Fibroblast of lung (primary cell): ENCODE measurements at regions not wholly inside any gene's neighbourhood (a gene's known extent, or its start where the extent isn't known, plus 50 kb on each side); places are given as distances from the start of the nearest gene placed in this dataset.
A peak's percentile ranks its signal among the peaks of the same experiment; 100 is the strongest.

Experiments
- DNase-seq, 2 donors: peaks; one replicate each; pipeline versions ENCODE4 v3.0.0 to v3.0.0-alpha.2; 2010; ENCODE audit warnings: low read depth in 2 of 2
- H2AFZ ChIP-seq: 2 replicates; pipeline ENCODE4 v1.5.1; 2012; ENCODE audit warnings: low read length, control low read depth, inconsistent platforms
- H3K27ac ChIP-seq: 2 replicates; pipeline ENCODE4 v1.5.1; 2011; ENCODE audit warnings: low read length, control low read depth; ENCODE audit not compliant: insufficient read depth
- H3K27me3 ChIP-seq: 2 replicates; pipeline ENCODE4 v1.5.1; 2011; ENCODE audit warnings: mild to moderate bottlenecking, low read length; ENCODE audit not compliant: control insufficient read depth, insufficient read depth
- H3K36me3 ChIP-seq: 2 replicates; pipeline ENCODE4 v1.5.1; 2011; ENCODE audit warnings: low read length; ENCODE audit not compliant: control insufficient read depth, insufficient read depth
- H3K4me1 ChIP-seq: 2 replicates; pipeline ENCODE4 v1.5.1; 2011; ENCODE audit warnings: low read length; ENCODE audit not compliant: control insufficient read depth, insufficient read depth; ENCODE audit errors: extremely low read depth
- H3K4me2 ChIP-seq: 2 replicates; pipeline ENCODE4 v1.5.1; 2011; ENCODE audit warnings: low read length, control low read depth; ENCODE audit not compliant: insufficient read depth; ENCODE audit errors: extremely low read depth
- H3K4me3 ChIP-seq, 4 experiments: fragments of 200-600 bp in 1 of 4; sonication (generic) in 1 of 4; replicated peaks in 1 of 4; 2 replicates each; pipeline ENCODE4 v1.5.1; 2011 to 2016; ENCODE audit warnings: low read length in 4 of 4, low read depth in 3 of 4, mild to moderate bottlenecking in 3 of 4, control low read depth in 2 of 4, inconsistent platforms in 1 of 4, mixed read lengths in 1 of 4; ENCODE audit not compliant: insufficient read depth in 1 of 4; ENCODE audit errors: control extremely low read depth in 1 of 4
- H3K79me2 ChIP-seq: 2 replicates; pipeline ENCODE4 v1.5.1; 2012; ENCODE audit warnings: mild to moderate bottlenecking, low read length, inconsistent platforms; ENCODE audit not compliant: control insufficient read depth, insufficient read depth
- H3K9ac ChIP-seq: 2 replicates; pipeline ENCODE4 v1.5.1; 2011; ENCODE audit warnings: mild to moderate bottlenecking, low read length, control low read depth; ENCODE audit not compliant: insufficient read depth
- H3K9me3 ChIP-seq: 2 replicates; pipeline ENCODE4 v1.5.1; 2012; ENCODE audit warnings: low read depth, low read length; ENCODE audit not compliant: control insufficient read depth, insufficient read depth
- H4K20me1 ChIP-seq: 2 replicates; pipeline ENCODE4 v1.5.1; 2011; ENCODE audit warnings: low read length; ENCODE audit not compliant: control insufficient read depth, insufficient read depth; ENCODE audit errors: extremely low read depth
- CTCF ChIP-seq, 2 donors: IDR thresholded peaks in 1 of 2; conservative IDR thresholded peaks in 1 of 2; 1 replicate in 1 of 2; 2 replicates in 1 of 2; pipeline ENCODE4 v1.5.1; 2011 to 2012; ENCODE audit warnings: low read length in 2 of 2, control low read depth in 1 of 2, inconsistent platforms in 1 of 2, low read depth in 1 of 2, mild to moderate bottlenecking in 1 of 2
- EZH2 ChIP-seq: IDR thresholded peaks from 2 replicates; pipeline ENCODE4 v1.5.1; 2012; ENCODE audit warnings: low read length, control low read depth, mild to moderate bottlenecking; ENCODE audit errors: missing control alignments

GRCh38 chr7:423312-424260, 96.1 kb downstream of the PDGFA start:
- H3K27me3 ChIP-seq: peaks cover 7% of the 10 kb centered on the region
- no peak overlapping the region for H3K4me3 ChIP-seq
- no peak for DNase-seq
- H3K79me2 ChIP-seq: no peaks in the 10 kb centered on the region
- H3K27ac ChIP-seq: no peak overlapping the region
- H3K9ac ChIP-seq: no peak overlapping the region
- no peaks in the 10 kb centered on the region for H3K4me1 ChIP-seq
- TF ChIP-seq CTCF (conservative IDR thresholded peaks at IDR 0.05 in 1 of 2, IDR thresholded peaks at IDR 0.05 in 1 of 2; ENCODE audit: low read depth in 1 of 2, low read length in 2 of 2): no peak
- TF ChIP-seq EZH2: no peak
- H4K20me1 ChIP-seq: no peaks in the 10 kb centered on the region
- no peaks in the 10 kb centered on the region for H3K36me3 ChIP-seq
- H3K4me2 ChIP-seq: no peak overlapping the region
- no peak overlapping the region for H2AFZ ChIP-seq
- H3K9me3 ChIP-seq: no peaks in the 10 kb centered on the region

DNA sequence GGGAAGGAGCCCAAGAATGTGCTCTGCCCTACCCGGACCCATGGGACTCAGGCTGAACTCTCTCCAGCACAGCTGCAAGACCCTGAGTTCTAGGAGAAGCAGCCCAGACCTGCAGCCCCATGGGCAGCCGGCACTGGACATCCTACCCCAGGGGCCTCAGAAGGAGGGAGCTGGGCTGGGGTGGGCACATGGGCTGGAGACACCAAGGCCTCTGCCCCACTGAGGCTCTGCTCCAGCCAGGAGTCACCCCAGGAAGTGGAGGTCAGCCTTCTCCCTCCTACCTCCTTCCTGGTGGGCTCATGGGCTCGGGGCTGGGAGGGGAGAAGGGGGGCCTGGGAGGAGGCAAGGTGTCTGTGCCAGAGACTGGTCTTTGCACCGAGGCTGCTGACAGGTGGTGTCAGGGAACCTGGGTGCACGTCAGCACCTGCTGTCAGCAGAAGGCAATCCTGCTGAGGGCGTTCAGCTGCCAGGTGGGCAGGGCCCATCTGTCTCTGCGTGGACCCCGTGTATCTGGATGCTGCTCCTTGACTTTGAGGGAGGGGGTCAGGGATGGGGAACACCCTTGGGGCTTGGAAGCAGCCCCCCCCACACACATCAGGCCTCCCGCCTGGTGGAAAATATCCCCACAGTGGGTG, 95.2 kb downstream of the PDGFA start:
- Histone ChIP-seq H2AFZ (no peak overlapping the region), H3K4me1 (no peaks in the 10 kb centered on the region), H3K27me3 (peaks cover 7% of the 10 kb centered on the region), H3K27ac (no peak overlapping the region), H3K79me2 (no peaks in the 10 kb centered on the region), H3K4me3 (no peak overlapping the region), H3K9ac (no peak overlapping the region), H3K36me3 (no peaks in the 10 kb centered on the region), H4K20me1 (no peaks in the 10 kb centered on the region), H3K4me2 (no peak overlapping the region), H3K9me3 (no peaks in the 10 kb centered on the region)
- no peak for TF ChIP-seq CTCF (conservative IDR thresholded peaks at IDR 0.05 in 1 of 2, IDR thresholded peaks at IDR 0.05 in 1 of 2; ENCODE audit: low read depth in 1 of 2, low read length in 2 of 2)
- TF ChIP-seq EZH2: no peak
- no peak for DNase-seq

GRCh38 chr7:424961-425793, 94.5 kb downstream of the PDGFA start:
- H3K79me2 ChIP-seq: no peaks in the 10 kb centered on the region
- no peaks in the 10 kb centered on the region for H3K9me3 ChIP-seq
- H4K20me1 ChIP-seq: no peaks in the 10 kb centered on the region
- H3K9ac ChIP-seq: no peak overlapping the region
- peak in 1 of 2 donors; percentile 41 for DNase-seq
- H3K4me3 ChIP-seq: no peak overlapping the region
- H2AFZ ChIP-seq: no peak overlapping the region
- no peak overlapping the region for H3K27ac ChIP-seq
- no peak for TF ChIP-seq CTCF (conservative IDR thresholded peaks at IDR 0.05 in 1 of 2, IDR thresholded peaks at IDR 0.05 in 1 of 2; ENCODE audit: low read depth in 1 of 2, low read length in 2 of 2)
- TF ChIP-seq EZH2: peak; percentile 38
- H3K36me3 ChIP-seq: no peaks in the 10 kb centered on the region
- no peaks in the 10 kb centered on the region for H3K4me1 ChIP-seq
- no peak overlapping the region for H3K4me2 ChIP-seq
- peaks cover 7% of the 10 kb centered on the region for H3K27me3 ChIP-seq
